Esophagus squamous epithelium (tissue), 4 donors: ENCODE measurements at regions not wholly inside any gene's neighbourhood (a gene's known extent, or its start where the extent isn't known, plus 50 kb on each side); places are given as distances from the start of the nearest gene placed in this dataset.

Source experiments
- POLR2A ChIP-seq, 4 donors: fragments of 450-650 bp; IDR thresholded peaks; one replicate each; pipeline ENCODE4 v1.6.1; 2017; ENCODE audit warnings: antibody characterized with exemption in 4 of 4, mild to moderate bottlenecking in 4 of 4, moderate library complexity in 3 of 4
- TF ChIP-seq, protein P1 (sequence below), 6 experiments: fragments of 450-650 bp in 4 of 6; fragments of 200-600 bp in 2 of 6; sonication (generic) in 2 of 6; IDR thresholded peaks; one replicate each; pipeline ENCODE4 v1.5.1; 2016 to 2019; ENCODE audit warnings: antibody characterized with exemption in 6 of 6, mild to moderate bottlenecking in 4 of 6, moderate library complexity in 4 of 6

- TF ChIP-seq POLR2A (IDR thresholded peaks at IDR 0.05) = no peak
- TF ChIP-seq, protein P1, sequence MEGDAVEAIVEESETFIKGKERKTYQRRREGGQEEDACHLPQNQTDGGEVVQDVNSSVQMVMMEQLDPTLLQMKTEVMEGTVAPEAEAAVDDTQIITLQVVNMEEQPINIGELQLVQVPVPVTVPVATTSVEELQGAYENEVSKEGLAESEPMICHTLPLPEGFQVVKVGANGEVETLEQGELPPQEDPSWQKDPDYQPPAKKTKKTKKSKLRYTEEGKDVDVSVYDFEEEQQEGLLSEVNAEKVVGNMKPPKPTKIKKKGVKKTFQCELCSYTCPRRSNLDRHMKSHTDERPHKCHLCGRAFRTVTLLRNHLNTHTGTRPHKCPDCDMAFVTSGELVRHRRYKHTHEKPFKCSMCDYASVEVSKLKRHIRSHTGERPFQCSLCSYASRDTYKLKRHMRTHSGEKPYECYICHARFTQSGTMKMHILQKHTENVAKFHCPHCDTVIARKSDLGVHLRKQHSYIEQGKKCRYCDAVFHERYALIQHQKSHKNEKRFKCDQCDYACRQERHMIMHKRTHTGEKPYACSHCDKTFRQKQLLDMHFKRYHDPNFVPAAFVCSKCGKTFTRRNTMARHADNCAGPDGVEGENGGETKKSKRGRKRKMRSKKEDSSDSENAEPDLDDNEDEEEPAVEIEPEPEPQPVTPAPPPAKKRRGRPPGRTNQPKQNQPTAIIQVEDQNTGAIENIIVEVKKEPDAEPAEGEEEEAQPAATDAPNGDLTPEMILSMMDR (IDR thresholded peaks at IDR 0.05) = no peak
Measured at GRCh38 chr18:77635451-77635850, 385.8 kb downstream of the GALR1 start.
